ENCODE measurements at regions not wholly inside any gene's neighbourhood (a gene's known extent, or its start where the extent isn't known, plus 50 kb on each side); places are given as distances from the start of the nearest gene placed in this dataset.

DNA sequence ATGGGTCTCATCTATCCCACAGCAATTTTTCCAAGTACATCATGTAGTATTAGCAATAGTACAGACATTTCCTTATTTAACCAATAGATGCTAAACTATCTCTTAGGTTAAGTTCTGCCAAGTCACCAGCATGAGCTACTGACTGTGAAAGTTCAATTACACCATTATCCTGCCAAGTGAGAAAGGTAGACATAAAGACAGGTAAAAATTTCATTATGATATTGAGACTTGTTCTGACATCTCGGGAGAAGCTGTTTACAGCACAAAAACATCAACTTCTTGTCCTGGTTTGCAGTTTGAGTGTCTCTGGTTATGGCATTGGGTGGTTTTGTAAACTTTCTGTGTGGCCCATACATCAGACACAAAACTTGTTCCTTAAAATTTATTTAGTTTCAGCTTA, 622.4 kb upstream of the PCDH10 start:
- no peak for TF ChIP-seq CTCF (conservative IDR thresholded peaks at IDR 0.05)
- TF ChIP-seq EZH2 (IDR thresholded peaks at IDR 0.05; ENCODE audit: low read depth): no peak

All from PC-9 (cell line).